ENCODE measurements at regions not wholly inside any gene's neighbourhood (a gene's known extent, or its start where the extent isn't known, plus 50 kb on each side); places are given as distances from the start of the nearest gene placed in this dataset.

- TF ChIP-seq CTCF (IDR thresholded peaks at IDR 0.05), result no peak
- TF ChIP-seq POLR2AphosphoS5 (IDR thresholded peaks at IDR 0.05), result no peak
- no peak for TF ChIP-seq POLR2A (IDR thresholded peaks at IDR 0.05)
- no peak for TF ChIP-seq EP300 (IDR thresholded peaks at IDR 0.05)
These were observed 546.6 kb downstream of the PCDH18 start for GRCh38 chr4:136985683-136986082.

Data from stomach (tissue), 4 donors.